Testis (tissue), 2 donors: ENCODE measurements at regions not wholly inside any gene's neighbourhood (a gene's known extent, or its start where the extent isn't known, plus 50 kb on each side); places are given as distances from the start of the nearest gene placed in this dataset.

Source experiments
- DNase-seq: peaks from one replicate; pipeline ENCODE4 v3.0.0-alpha.2; 2019
- H3K27ac ChIP-seq, 2 donors: fragments of 200-600 bp; sonication (generic); one replicate each; pipeline ENCODE4 v1.5.1; 2019
- H3K27me3 ChIP-seq: fragments of 200-600 bp; sonication (generic); one replicate; pipeline ENCODE4 v1.5.1; 2019
- H3K36me3 ChIP-seq: fragments of 200-600 bp; sonication (generic); one replicate; pipeline ENCODE4 v1.5.1; 2017; ENCODE audit warnings: low read depth; ENCODE audit errors: missing control alignments
- H3K4me1 ChIP-seq: fragments of 200-600 bp; sonication (generic); one replicate; pipeline ENCODE4 v1.5.1; 2019
- H3K4me3 ChIP-seq, 2 donors: fragments of 200-600 bp; sonication (generic); one replicate each; pipeline ENCODE4 v1.5.1; 2017 to 2019
- H3K9me3 ChIP-seq: fragments of 200-600 bp; sonication (generic); one replicate; pipeline ENCODE4 v1.5.1; 2017
- POLR2A ChIP-seq: fragments of 450-650 bp; IDR thresholded peaks from one replicate; pipeline ENCODE4 v1.6.1; 2017; ENCODE audit warnings: antibody characterized with exemption, mild to moderate bottlenecking, moderate library complexity
- WGBS, 2 donors: methylation state at CpG; one replicate each; pipeline ENCODE4 v1.1.5; 2018; 5-methylcytosine and 5-hydroxymethylcytosine counted together
- intact Hi-C: fragments of 100-400 bp; cut with DNase I; formaldehyde crosslinking; loops from one replicate; pipeline ENCODE4 v1.15.1; 2023; ENCODE audit warnings: low total_unique reads
- TF ChIP-seq, protein P1 (sequence below), 3 experiments: fragments of 450-650 bp in 2 of 3; fragments of 200-600 bp in 1 of 3; sonication (generic) in 1 of 3; IDR thresholded peaks; one replicate each; pipeline ENCODE4 v1.5.1; 2016 to 2019; ENCODE audit warnings: antibody characterized with exemption in 3 of 3, mild to moderate bottlenecking in 2 of 3, moderate library complexity in 1 of 3

DNA sequence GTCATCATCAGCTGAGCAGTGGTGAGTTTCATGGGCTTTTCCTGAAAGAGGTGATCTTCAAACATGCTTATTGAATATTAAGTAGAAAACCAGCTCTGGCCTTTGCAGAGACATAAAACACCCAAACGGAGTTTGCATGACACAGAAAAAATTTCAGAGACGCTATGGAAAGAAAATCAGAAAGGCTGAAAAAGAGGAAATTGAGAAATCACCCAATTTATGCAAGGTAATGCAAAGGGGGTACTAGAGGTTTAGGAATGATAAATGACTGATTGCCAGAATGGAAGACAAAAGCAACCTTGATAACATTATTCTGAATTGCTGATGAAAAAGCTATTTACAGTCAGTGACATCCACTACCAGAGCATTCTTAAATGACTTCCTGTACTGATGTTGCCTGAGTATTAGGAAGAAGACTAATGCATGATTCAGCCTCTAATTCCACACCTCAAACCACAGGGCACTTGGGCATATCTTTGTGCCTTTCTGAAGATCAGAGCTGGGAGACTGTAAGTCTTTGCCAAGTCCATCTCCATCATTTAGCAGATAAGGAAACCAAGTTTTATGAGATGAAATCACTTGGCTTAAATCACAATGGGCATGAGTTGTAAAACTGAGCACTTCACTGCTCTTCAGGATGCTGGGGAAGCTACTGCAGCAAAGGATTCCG is 565.7 kb downstream of the PPARGC1A start:
- Histone ChIP-seq H3K27ac (no peak overlapping the region), H3K9me3 (no peaks in the 10 kb centered on the region), H3K36me3 (no peaks in the 10 kb centered on the region), H3K4me1 (no peaks in the 10 kb centered on the region), H3K4me3 (no peak overlapping the region), H3K27me3 (no peaks in the 10 kb centered on the region)
- no peak for DNase-seq
- intact Hi-C loops, result no loop called here
- TF ChIP-seq, protein P1, sequence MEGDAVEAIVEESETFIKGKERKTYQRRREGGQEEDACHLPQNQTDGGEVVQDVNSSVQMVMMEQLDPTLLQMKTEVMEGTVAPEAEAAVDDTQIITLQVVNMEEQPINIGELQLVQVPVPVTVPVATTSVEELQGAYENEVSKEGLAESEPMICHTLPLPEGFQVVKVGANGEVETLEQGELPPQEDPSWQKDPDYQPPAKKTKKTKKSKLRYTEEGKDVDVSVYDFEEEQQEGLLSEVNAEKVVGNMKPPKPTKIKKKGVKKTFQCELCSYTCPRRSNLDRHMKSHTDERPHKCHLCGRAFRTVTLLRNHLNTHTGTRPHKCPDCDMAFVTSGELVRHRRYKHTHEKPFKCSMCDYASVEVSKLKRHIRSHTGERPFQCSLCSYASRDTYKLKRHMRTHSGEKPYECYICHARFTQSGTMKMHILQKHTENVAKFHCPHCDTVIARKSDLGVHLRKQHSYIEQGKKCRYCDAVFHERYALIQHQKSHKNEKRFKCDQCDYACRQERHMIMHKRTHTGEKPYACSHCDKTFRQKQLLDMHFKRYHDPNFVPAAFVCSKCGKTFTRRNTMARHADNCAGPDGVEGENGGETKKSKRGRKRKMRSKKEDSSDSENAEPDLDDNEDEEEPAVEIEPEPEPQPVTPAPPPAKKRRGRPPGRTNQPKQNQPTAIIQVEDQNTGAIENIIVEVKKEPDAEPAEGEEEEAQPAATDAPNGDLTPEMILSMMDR (IDR thresholded peaks at IDR 0.05), result no peak
- no peak for TF ChIP-seq POLR2A
- 45 to 49% methylated on average over 2 to 3 of the region's 3 CpGs for WGBS, 2 donors

DNA sequence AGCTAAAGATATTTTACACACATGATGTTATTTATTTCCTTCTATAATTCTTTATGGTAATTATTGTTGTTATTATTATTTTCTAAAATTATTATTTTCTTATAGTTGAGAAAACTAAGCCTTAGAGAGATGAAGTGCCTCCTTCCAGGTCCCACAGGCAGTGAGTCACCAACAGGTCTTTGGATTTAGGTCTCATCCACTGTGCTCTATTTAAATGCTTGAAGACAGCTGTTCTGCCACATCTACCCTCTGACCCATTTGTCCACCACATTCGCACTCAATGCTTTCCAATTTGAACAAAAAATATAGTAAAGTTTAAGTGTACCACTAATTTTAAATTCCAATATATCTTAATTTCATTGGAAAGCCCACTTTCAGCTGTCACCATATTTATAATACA is 566.4 kb downstream of the PPARGC1A start:
- no peak overlapping the region for H3K27ac ChIP-seq
- H3K4me1 ChIP-seq, result no peaks in the 10 kb centered on the region
- DNase-seq, result no peak
- H3K27me3 ChIP-seq, result no peaks in the 10 kb centered on the region
- H3K9me3 ChIP-seq, result no peaks in the 10 kb centered on the region
- TF ChIP-seq POLR2A, result no peak
- TF ChIP-seq, protein P1 (IDR thresholded peaks at IDR 0.05), result no peak
- WGBS, 2 donors, result 89 to 93% methylated on average over 1 of the region's 1 CpG
- intact Hi-C loops, result no loop called here
- H3K4me3 ChIP-seq, result no peak overlapping the region
- no peaks in the 10 kb centered on the region for H3K36me3 ChIP-seq

DNA sequence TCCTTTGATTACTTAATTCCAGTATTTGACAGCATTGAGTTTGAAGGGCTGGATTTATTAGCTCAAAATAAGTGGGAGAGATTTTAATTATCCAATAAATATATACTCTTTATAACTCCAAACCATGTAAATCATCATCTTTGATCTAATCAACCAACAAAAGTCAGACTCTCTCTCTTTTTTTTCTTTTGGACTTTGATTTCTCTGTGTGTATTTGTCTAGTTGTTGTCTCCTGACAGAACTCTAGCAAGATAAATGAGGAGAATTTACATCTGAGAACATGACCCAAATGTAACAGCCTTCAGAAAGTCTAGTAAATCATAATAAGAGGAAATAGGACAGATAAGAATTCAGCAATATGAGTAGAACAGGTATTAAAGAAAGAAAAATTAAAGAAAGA is 567.1 kb downstream of the PPARGC1A start:
- Histone ChIP-seq H3K27ac (no peak overlapping the region), H3K4me1 (no peaks in the 10 kb centered on the region), H3K27me3 (no peaks in the 10 kb centered on the region), H3K9me3 (no peaks in the 10 kb centered on the region), H3K36me3 (no peaks in the 10 kb centered on the region), H3K4me3 (no peak overlapping the region)
- DNase-seq, result no peak
- TF ChIP-seq, protein P1 (IDR thresholded peaks at IDR 0.05), result no peak
- TF ChIP-seq POLR2A, result no peak
- intact Hi-C loops, result no loop called here

DNA sequence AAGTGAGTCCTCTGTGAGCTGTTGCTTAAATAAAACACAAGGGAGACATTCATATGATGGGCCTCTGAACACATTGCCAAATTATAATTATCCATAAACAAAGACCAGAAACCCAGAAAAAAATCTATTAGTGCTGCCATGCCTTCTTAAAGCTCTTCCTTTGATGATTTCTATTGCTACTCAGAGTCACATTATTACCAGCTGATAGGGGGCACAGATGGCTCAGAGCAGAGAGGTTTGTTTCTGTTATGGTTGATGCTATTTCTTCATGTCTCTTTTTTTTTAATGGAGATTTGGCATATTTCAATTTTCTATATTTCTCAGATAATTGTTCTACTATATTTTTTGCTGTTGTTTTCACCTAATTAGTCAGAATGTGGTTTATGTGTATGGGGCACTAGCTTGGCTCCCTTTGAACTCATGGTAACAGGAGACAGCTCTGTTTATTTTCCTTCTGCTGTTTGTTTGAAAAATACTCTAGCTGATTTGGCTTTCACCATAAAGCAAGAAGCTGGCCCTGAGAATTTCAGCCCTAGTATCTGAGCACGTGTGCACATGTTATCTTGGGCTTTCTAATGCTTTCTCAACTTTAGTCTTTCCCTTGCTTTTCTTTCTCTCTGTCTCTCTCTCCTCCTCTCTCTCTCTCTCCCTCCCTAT is 568.8 kb downstream of the PPARGC1A start:
- H3K27ac ChIP-seq, result no peak overlapping the region
- H3K9me3 ChIP-seq, result no peaks in the 10 kb centered on the region
- H3K27me3 ChIP-seq, result no peaks in the 10 kb centered on the region
- H3K4me1 ChIP-seq, result no peaks in the 10 kb centered on the region
- intact Hi-C loops, result no loop called here
- no peak for DNase-seq
- no peak for TF ChIP-seq POLR2A
- TF ChIP-seq, protein P1 (IDR thresholded peaks at IDR 0.05), result no peak
- 35 to 58% methylated on average over 1 of the region's 1 CpG for WGBS, 2 donors
- H3K4me3 ChIP-seq, result no peak overlapping the region
- no peaks in the 10 kb centered on the region for H3K36me3 ChIP-seq

DNA sequence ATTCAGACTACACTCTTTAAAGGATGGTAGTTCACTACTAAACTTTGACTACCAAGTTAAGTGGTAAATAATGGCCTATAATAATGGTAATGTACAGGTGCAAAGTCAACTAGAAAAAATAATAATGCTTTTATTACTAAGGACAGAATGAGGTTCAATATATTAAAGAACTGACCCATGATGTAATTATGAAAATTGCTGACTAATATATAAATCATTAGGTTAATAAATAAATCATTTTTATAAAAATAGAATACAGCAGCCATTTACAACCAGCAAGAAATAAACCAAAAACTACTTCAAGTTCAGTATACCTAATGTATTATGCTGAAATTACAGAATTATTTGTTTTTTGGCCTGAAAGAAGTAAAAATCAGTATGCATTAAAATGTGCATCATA is 577.2 kb downstream of the PPARGC1A start:
- TF ChIP-seq POLR2A, result no peak
- TF ChIP-seq, protein P1 (IDR thresholded peaks at IDR 0.05), result no peak
- H3K36me3 ChIP-seq, result no peaks in the 10 kb centered on the region
- no peaks in the 10 kb centered on the region for H3K27me3 ChIP-seq
- no peak overlapping the region for H3K4me3 ChIP-seq
- no peak for DNase-seq
- intact Hi-C loops, result no loop called here
- no peaks in the 10 kb centered on the region for H3K4me1 ChIP-seq
- no peak overlapping the region for H3K27ac ChIP-seq
- no peaks in the 10 kb centered on the region for H3K9me3 ChIP-seq
